Stimulated activated CD8-positive, alpha-beta memory T cell treated with anti-CD3 and anti-CD28 coated beads, Interleukin-7, amount 100 ng/mL, for 4 hours (primary cell): ENCODE measurements at regions not wholly inside any gene's neighbourhood (a gene's known extent, or its start where the extent isn't known, plus 50 kb on each side); places are given as distances from the start of the nearest gene placed in this dataset.

Source experiments
- DNase-seq, 2 donors: peaks; one replicate each; pipeline ENCODE4 v3.0.0-alpha.2; 2020; ENCODE audit warnings: low read depth in 2 of 2

GRCh38 chr20:41951615-41952014, 333.4 kb upstream of the CHD6 start:
- DNase-seq: no peak

GRCh38 chr20:41939659-41940058, 321.5 kb upstream of the CHD6 start:
- no peak for DNase-seq

- DNase-seq: no peak
These were observed 320.2 kb upstream of the CHD6 start for GRCh38 chr20:41938353-41938752.

- DNase-seq: no peak
These were observed 317.1 kb upstream of the CHD6 start for GRCh38 chr20:41935259-41935791.

- no peak for DNase-seq
These were observed 314.3 kb upstream of the CHD6 start for GRCh38 chr20:41932431-41932830.

DNA sequence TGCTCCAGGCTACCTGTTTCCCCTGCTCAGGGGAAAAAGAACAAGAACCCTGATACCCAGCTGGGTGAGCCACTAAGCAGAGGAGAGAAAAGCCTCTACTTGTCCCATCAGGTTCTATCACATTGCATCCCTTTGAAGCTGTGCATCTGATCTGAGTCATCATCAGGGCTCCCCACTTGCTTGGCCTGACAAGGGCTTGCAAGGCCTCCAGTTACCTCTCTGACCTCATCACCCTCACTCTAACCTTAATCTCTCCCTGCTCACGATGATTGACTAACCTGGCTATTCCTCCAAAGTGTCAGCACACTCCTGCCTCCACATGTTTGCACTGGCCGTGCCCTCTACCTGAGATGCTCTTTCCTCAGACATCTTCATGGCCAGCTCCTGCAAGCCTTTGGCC, 309.5 kb upstream of the CHD6 start:
- DNase-seq: no peak

GRCh38 chr20:41927189-41927588, 309.0 kb upstream of the CHD6 start:
- no peak for DNase-seq

GRCh38 chr20:41925476-41925875, 307.3 kb upstream of the CHD6 start:
- DNase-seq: no peak

GRCh38 chr20:41923624-41924023, 305.4 kb upstream of the CHD6 start:
- no peak for DNase-seq

DNA sequence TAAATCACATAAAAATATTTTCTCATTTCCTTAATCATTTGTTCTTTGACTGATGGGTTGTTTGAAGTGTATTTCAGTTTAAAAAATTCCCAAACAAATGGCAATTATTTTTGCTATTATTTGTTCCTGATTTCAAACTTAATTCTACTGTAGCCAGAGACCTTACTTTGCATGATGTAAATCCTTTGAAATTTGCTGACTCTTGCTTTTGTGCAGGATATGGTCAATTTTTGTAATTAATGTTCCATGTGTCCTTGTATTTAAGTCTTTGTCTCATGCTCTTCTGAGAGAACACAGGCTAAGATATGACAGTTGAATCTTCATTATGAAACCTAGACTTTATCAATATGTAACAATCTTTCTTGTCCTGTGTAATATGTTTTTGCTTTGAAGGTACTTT, 295.0 kb upstream of the CHD6 start:
- DNase-seq: no peak

GRCh38 chr20:41910558-41910957, 292.4 kb upstream of the CHD6 start:
- no peak for DNase-seq

DNA sequence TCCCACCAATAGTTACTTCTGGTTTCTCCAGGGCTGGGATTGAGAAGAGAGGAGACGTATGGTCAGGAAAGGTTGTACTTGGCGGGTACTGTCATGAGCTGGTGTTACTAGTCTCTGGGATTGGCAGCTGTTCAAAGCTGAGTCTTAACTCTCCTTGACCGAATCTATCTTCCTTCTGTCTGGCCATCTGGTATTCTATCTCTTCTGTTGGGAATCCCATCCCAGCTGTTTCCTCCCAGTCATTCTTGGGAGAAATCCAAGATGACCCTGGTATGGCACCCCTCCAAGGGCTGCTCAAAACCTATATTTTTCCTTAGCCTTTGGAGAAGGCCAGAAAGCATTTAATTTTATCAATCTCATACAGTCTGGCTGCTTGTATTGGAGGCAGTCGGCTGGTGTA, 287.0 kb upstream of the CHD6 start:
- no peak for DNase-seq

DNA sequence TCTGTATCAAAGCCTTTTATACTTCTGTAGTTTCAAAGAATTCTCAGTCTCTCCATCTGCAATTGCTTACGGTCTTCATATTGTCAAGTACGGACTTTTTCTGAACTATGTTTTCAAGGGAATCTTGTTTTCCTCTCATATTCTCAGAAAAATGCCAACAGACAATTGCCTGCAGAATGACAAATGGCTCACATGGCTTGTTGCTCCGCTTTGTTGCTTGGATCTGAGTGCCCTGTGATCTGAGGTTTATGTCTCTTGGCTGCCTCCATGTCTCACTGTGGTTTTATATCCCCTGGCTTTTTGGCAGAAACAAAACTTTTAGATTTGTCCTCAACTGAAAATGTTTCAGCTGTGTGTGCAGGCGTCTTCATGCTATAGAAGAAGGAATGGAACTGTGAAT, 285.4 kb upstream of the CHD6 start:
- no peak for DNase-seq

DNA sequence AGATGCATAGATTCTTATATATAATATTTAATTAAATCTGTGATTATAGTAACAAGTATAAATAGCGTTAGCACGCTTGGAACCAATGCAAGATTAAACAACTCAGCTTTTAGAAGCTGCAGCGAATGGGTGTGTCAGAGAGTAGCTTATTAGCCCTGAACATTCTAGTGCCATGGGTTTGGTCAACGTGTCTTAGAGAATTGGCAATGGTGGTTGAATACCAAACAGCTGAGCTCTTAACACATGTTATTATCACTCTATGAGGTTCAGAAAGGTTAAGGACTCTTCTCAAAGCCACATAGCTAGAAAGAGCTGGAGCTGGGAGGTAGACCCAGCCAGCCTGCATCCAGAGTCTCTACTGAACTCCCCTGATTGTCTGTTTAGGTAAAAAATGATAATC, 284.2 kb upstream of the CHD6 start:
- no peak for DNase-seq

GRCh38 chr20:41900201-41900691, 282.1 kb upstream of the CHD6 start:
- no peak for DNase-seq

DNA sequence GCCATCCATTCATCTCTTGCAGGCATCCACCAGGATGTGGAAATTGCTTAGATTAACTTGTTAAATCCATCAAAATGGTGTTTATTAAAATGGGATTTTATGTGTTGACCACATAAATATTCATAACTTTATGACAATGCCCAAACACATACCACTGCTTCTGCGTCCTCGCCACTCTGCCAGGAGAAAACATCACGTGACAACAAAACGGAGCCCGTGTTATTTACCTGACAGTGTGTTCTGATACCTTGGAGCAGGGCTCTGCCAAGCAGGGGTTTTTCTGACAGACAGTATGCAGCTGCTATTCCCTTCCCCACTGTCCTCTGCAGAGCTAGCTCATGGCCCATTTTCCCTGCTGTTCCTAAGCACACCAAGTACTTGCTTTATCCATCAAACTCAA, 279.5 kb upstream of the CHD6 start:
- DNase-seq: no peak

DNA sequence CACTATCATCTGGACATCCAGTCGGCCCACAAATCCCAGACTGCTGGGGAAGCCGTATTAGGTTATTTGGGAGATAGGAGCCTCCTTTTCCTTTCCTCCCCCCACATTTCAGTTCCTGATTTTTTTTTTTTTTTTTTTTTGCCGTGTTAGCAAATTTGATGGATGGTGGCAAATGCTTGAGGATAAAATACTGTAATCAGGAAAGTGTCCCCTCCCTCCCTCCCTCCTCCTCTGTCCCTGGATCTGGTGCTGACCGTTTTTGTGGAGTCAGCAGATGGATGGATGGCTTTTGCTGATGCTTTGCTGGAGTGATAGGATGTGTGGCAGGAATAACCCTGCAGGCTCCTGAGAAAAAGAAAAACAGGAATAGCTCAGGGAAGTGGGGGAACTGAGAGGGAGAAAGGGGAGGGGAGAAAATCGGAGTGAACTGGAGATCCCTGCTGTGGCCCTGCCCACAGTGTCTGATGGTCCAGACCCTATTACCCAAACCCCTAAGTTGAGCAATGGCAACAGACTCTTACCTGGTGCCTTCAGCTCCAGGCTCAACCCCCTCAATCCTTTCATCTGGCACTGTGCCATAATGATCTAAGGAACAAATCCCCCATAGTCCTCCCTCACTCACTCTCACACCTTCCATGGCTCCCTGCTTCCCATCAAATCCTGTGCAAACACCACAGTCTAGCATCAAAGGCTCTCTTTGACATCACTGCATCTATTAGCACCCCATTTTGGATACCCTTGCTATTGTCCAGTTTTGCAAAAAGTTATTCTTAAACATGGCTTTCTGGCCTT, 277.3 kb upstream of the CHD6 start:
- no peak for DNase-seq

- no peak for DNase-seq
These were observed 276.2 kb upstream of the CHD6 start for GRCh38 chr20:41894255-41894963.

DNA sequence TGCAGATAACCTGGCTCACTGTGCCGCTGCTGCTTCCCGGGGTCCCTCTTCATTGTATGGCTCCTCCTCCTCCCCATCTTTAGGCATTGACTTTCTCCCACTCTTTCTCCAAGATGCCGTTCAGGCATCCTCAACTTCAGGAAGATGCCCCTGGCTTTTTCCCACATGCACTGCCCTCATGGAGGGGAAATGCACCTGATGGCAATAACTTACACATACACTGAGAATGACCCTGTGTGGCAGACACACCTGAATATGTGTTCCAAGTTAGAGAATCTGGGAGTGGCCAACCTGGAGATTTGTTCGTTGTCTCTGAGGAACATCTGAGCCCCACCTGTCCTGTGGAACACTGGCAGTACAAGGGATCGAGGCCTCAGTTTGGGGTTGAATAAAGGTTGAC, 273.9 kb upstream of the CHD6 start:
- no peak for DNase-seq

GRCh38 chr20:41889844-41890224, 271.7 kb upstream of the CHD6 start:
- no peak for DNase-seq

GRCh38 chr20:41889126-41889843, 271.1 kb upstream of the CHD6 start:
- no peak for DNase-seq

GRCh38 chr20:41888434-41888833, 270.3 kb upstream of the CHD6 start:
- no peak for DNase-seq
